Lower leg skin (tissue), 4 donors: ENCODE measurements at regions not wholly inside any gene's neighbourhood (a gene's known extent, or its start where the extent isn't known, plus 50 kb on each side); places are given as distances from the start of the nearest gene placed in this dataset.

Experiments used
- DNase-seq, 2 donors: peaks; one replicate each; pipeline ENCODE4 v3.0.0-alpha.2; 2019; ENCODE audit warnings: low spot score in 2 of 2
- H3K4me3 ChIP-seq: fragments of 200-600 bp; sonication (generic); 2 replicates; pipeline ENCODE4 v1.5.1; 2017; ENCODE audit warnings: mild to moderate bottlenecking, low read depth; ENCODE audit not compliant: poor library complexity, severe bottlenecking
- CTCF ChIP-seq, 3 donors: fragments of 450-650 bp; IDR thresholded peaks; one replicate each; pipeline ENCODE4 v1.5.1; 2016; ENCODE audit warnings: antibody characterized with exemption in 3 of 3, mild to moderate bottlenecking in 3 of 3, moderate library complexity in 2 of 3
- POLR2A ChIP-seq, 2 donors: fragments of 450-650 bp; IDR thresholded peaks; one replicate each; pipeline ENCODE4 v1.6.1; 2016 to 2017; ENCODE audit warnings: antibody characterized with exemption in 2 of 2, mild to moderate bottlenecking in 1 of 2, moderate library complexity in 1 of 2
- WGBS, 2 donors: methylation state at CpG; one replicate each; pipeline ENCODE4 v1.1.5; 2018; 5-methylcytosine and 5-hydroxymethylcytosine counted together
- intact Hi-C: fragments of 100-400 bp; cut with DNase I; formaldehyde crosslinking; loops from one replicate; pipeline ENCODE4 v1.15.0; 2023; ENCODE audit warnings: low total_unique reads

GRCh38 chr6:134851548-134851947 lies 98.4 kb downstream of the ALDH8A1 start:
- intact Hi-C loops: no loop called here
- DNase-seq: no peak
- no peak overlapping the region for H3K4me3 ChIP-seq
- WGBS, 2 donors: 93 to 98% methylated on average over 6 of the region's 6 CpGs
- no peak for TF ChIP-seq POLR2A (IDR thresholded peaks at IDR 0.05)

- H3K4me3 ChIP-seq: no peak overlapping the region
- WGBS, 2 donors: 77 to 81% methylated on average over 11 of the region's 11 CpGs
- intact Hi-C loops: no loop called here
- TF ChIP-seq POLR2A (IDR thresholded peaks at IDR 0.05) (no peak), CTCF (IDR thresholded peaks at IDR 0.05) (no peak)
- no peak for DNase-seq
These were observed 99.1 kb downstream of the ALDH8A1 start for GRCh38 chr6:134850721-134851305.

GRCh38 chr6:134849920-134850447 lies 99.9 kb downstream of the ALDH8A1 start:
- WGBS, 2 donors: 89 to 96% methylated on average over 4 of the region's 4 CpGs
- H3K4me3 ChIP-seq: no peak overlapping the region
- intact Hi-C loops: no loop called here
- TF ChIP-seq POLR2A (IDR thresholded peaks at IDR 0.05) (no peak), CTCF (IDR thresholded peaks at IDR 0.05) (no peak)
- no peak for DNase-seq

- 80 to 81% methylated on average over 6 of the region's 6 CpGs for WGBS, 2 donors
- TF ChIP-seq POLR2A (IDR thresholded peaks at IDR 0.05) (no peak), CTCF (IDR thresholded peaks at IDR 0.05) (no peak)
- intact Hi-C loops: no loop called here
- no peak overlapping the region for H3K4me3 ChIP-seq
- no peak for DNase-seq
These were observed 101.8 kb downstream of the ALDH8A1 start for GRCh38 chr6:134848076-134848475.

GRCh38 chr6:134846865-134847264 lies 103.0 kb downstream of the ALDH8A1 start:
- no peak overlapping the region for H3K4me3 ChIP-seq
- TF ChIP-seq POLR2A (IDR thresholded peaks at IDR 0.05) (no peak), CTCF (IDR thresholded peaks at IDR 0.05) (no peak)
- 64 to 73% methylated on average over 3 of the region's 3 CpGs for WGBS, 2 donors
- intact Hi-C loops: no loop called here
- no peak for DNase-seq

- WGBS, 2 donors: 86 to 93% methylated on average over 7 of the region's 7 CpGs
- intact Hi-C loops: no loop called here
These were observed 103.9 kb downstream of the ALDH8A1 start for GRCh38 chr6:134846031-134846430.

More at GRCh38 chr6:134846031-134846430, 103.9 kb downstream of the ALDH8A1 start:
- no peak overlapping the region for H3K4me3 ChIP-seq
- TF ChIP-seq CTCF (IDR thresholded peaks at IDR 0.05) (no peak), POLR2A (IDR thresholded peaks at IDR 0.05) (no peak)
- DNase-seq: no peak
